ENCODE measurements at regions not wholly inside any gene's neighbourhood (a gene's known extent, or its start where the extent isn't known, plus 50 kb on each side); places are given as distances from the start of the nearest gene placed in this dataset.

GRCh38 chr5:168048486-168048885 is 243.0 kb upstream of the WWC1 start:
- 65 to 80% methylated on average over 1 of the region's 1 CpG for WGBS, 2 donors
- intact Hi-C loops (cut with DNase I): no loop called here
- Histone ChIP-seq H3K27ac (no peak overlapping the region), H3K36me3 (no peaks in the 10 kb centered on the region), H3K27me3 (no peaks in the 10 kb centered on the region), H3K4me3 (no peak overlapping the region), H3K9me3 (no peaks in the 10 kb centered on the region), H3K4me1 (no peaks in the 10 kb centered on the region)
- TF ChIP-seq CTCF (IDR thresholded peaks at IDR 0.05): no peak
- DNase-seq (no peak), ATAC-seq (no peak), FAIRE-seq (no peak)

GRCh38 chr5:168052686-168053085 is 238.8 kb upstream of the WWC1 start:
- Histone ChIP-seq H3K4me3 (no peak overlapping the region), H3K9me3 (no peaks in the 10 kb centered on the region), H3K27me3 (no peaks in the 10 kb centered on the region), H3K4me1 (no peaks in the 10 kb centered on the region), H3K27ac (no peak overlapping the region), H3K36me3 (no peaks in the 10 kb centered on the region)
- WGBS, 2 donors: 85% methylated on average over 4 of the region's 4 CpGs
- intact Hi-C loops (cut with DNase I): no loop called here
- DNase-seq: no peak
- TF ChIP-seq CTCF (IDR thresholded peaks at IDR 0.05): no peak
- no peak for ATAC-seq
- no peak for FAIRE-seq

- intact Hi-C loops (cut with DNase I): no loop called here
- ATAC-seq (no peak), DNase-seq (no peak), FAIRE-seq (no peak)
- H3K9me3 ChIP-seq: no peaks in the 10 kb centered on the region
- no peak for TF ChIP-seq CTCF (IDR thresholded peaks at IDR 0.05)
- no peaks in the 10 kb centered on the region for H3K4me1 ChIP-seq
- H3K27ac ChIP-seq: no peak overlapping the region
- H3K4me3 ChIP-seq: no peak overlapping the region
- 64 to 65% methylated on average over 2 of the region's 2 CpGs for whole genome bisulfite sequencing, 2 donors
- no peaks in the 10 kb centered on the region for H3K27me3 ChIP-seq
- no peaks in the 10 kb centered on the region for H3K36me3 ChIP-seq
These were observed 237.4 kb upstream of the WWC1 start for GRCh38 chr5:168054091-168054490.

- Histone ChIP-seq H3K9me3 (no peaks in the 10 kb centered on the region), H3K27ac (no peak overlapping the region), H3K4me1 (no peaks in the 10 kb centered on the region), H3K36me3 (no peaks in the 10 kb centered on the region), H3K27me3 (no peaks in the 10 kb centered on the region), H3K4me3 (no peak overlapping the region)
- no peak for ATAC-seq
- no peak for DNase-seq
- intact Hi-C loops (cut with DNase I): no loop called here
- no peak for TF ChIP-seq CTCF (IDR thresholded peaks at IDR 0.05)
- no peak for FAIRE-seq
- WGBS, 2 donors: 73 to 79% methylated on average over 3 of the region's 3 CpGs
These were observed 236.2 kb upstream of the WWC1 start for GRCh38 chr5:168055141-168055683.

- ATAC-seq (no peak), DNase-seq (no peak)
These were observed 235.5 kb upstream of the WWC1 start for GRCh38 chr5:168055961-168056360.

More at GRCh38 chr5:168055961-168056360, 235.5 kb upstream of the WWC1 start:
- Histone ChIP-seq H3K9me3 (no peaks in the 10 kb centered on the region), H3K27ac (no peak overlapping the region), H3K27me3 (no peaks in the 10 kb centered on the region), H3K4me1 (no peaks in the 10 kb centered on the region), H3K4me3 (no peak overlapping the region), H3K36me3 (no peaks in the 10 kb centered on the region)
- TF ChIP-seq CTCF (IDR thresholded peaks at IDR 0.05): no peak
- intact Hi-C loops (cut with DNase I): no loop called here
- 34 to 38% methylated on average over 1 of the region's 1 CpG for WGBS, 2 donors
- no peak for FAIRE-seq

Measured in pancreas (tissue), 10 donors.